Stimulated activated CD4-positive, alpha-beta T cell treated with anti-CD3 and anti-CD28 coated beads, Interleukin-1b, Interleukin-23, amount 100 ng/mL, for 24 hours (primary cell): ENCODE measurements at regions not wholly inside any gene's neighbourhood (a gene's known extent, or its start where the extent isn't known, plus 50 kb on each side); places are given as distances from the start of the nearest gene placed in this dataset.

Source experiments
- DNase-seq, 4 experiments: peaks; one replicate each; pipeline ENCODE4 v3.0.0-alpha.2; 2020; ENCODE audit warnings: low read depth in 4 of 4, low spot score in 1 of 4

- DNase-seq: no peak
Measured at GRCh38 chr2:18639756-18640453, 50.5 kb upstream of the NT5C1B start.
